ENCODE measurements at regions not wholly inside any gene's neighbourhood (a gene's known extent, or its start where the extent isn't known, plus 50 kb on each side); places are given as distances from the start of the nearest gene placed in this dataset.
A peak's percentile ranks its signal among the peaks of the same experiment; 100 is the strongest.

GRCh38 chr3:106326941-106327695 lies 458.3 kb upstream of the CBLB start:
- DNase-seq: no peak

GRCh38 chr3:106327696-106328025 lies 458.8 kb upstream of the CBLB start:
- no peak for DNase-seq

- no peak for DNase-seq
Observed at GRCh38 chr3:106328224-106328623, 459.4 kb upstream of the CBLB start.

- no peak for DNase-seq
Observed at GRCh38 chr3:106329521-106329920, 460.7 kb upstream of the CBLB start.

GRCh38 chr3:106331636-106332035 lies 462.8 kb upstream of the CBLB start:
- DNase-seq: no peak

GRCh38 chr3:106332129-106332528 lies 463.3 kb upstream of the CBLB start:
- DNase-seq: no peak

GRCh38 chr3:106332884-106333283 lies 464.1 kb upstream of the CBLB start:
- DNase-seq: no peak

GRCh38 chr3:106333911-106334618 lies 465.3 kb upstream of the CBLB start:
- no peak for DNase-seq

GRCh38 chr3:106336619-106337018 lies 467.8 kb upstream of the CBLB start:
- no peak for DNase-seq

GRCh38 chr3:106337116-106337515 lies 468.3 kb upstream of the CBLB start:
- no peak for DNase-seq

- no peak for DNase-seq
Observed at GRCh38 chr3:106338582-106339214, 469.9 kb upstream of the CBLB start.

- DNase-seq: no peak
Observed at GRCh38 chr3:106339551-106339950, 470.7 kb upstream of the CBLB start.

- DNase-seq: no peak
Observed at GRCh38 chr3:106341087-106341486, 472.3 kb upstream of the CBLB start.

GRCh38 chr3:106341586-106342162 lies 472.9 kb upstream of the CBLB start:
- DNase-seq: no peak

- DNase-seq: no peak
Observed at GRCh38 chr3:106342386-106342785, 473.6 kb upstream of the CBLB start.

- no peak for DNase-seq
Observed at GRCh38 chr3:106343811-106344210, 475.0 kb upstream of the CBLB start.

- peak; percentile 43 for DNase-seq
Observed at GRCh38 chr3:106345353-106346027, 476.7 kb upstream of the CBLB start.

GRCh38 chr3:106347350-106347749 lies 478.5 kb upstream of the CBLB start:
- no peak for DNase-seq

GRCh38 chr3:106348139-106348690 lies 479.4 kb upstream of the CBLB start:
- no peak for DNase-seq

- no peak for DNase-seq
Observed at GRCh38 chr3:106349191-106349881, 480.5 kb upstream of the CBLB start.

- DNase-seq: no peak
Observed at GRCh38 chr3:106355873-106356272, 487.1 kb upstream of the CBLB start.

GRCh38 chr3:106359692-106360091 lies 490.9 kb upstream of the CBLB start:
- DNase-seq: no peak

Data from GOT3 (cell line).